ENCODE measurements at regions not wholly inside any gene's neighbourhood (a gene's known extent, or its start where the extent isn't known, plus 50 kb on each side); places are given as distances from the start of the nearest gene placed in this dataset.

GRCh38 chr7:142602756-142603155 is 146.5 kb upstream of the PRSS1 start:
- TF ChIP-seq POLR2A (IDR thresholded peaks at IDR 0.05), result no peak
- no peak for TF ChIP-seq CTCF (IDR thresholded peaks at IDR 0.05)

All from vagina (tissue), 2 donors.